Gastroesophageal sphincter (tissue), 3 donors: ENCODE measurements at regions not wholly inside any gene's neighbourhood (a gene's known extent, or its start where the extent isn't known, plus 50 kb on each side); places are given as distances from the start of the nearest gene placed in this dataset.

Experiments
- CTCF ChIP-seq, 4 experiments: fragments of 200-600 bp in 2 of 4; fragments of 450-650 bp in 2 of 4; sonication (generic) in 1 of 4; IDR thresholded peaks; one replicate each; pipeline ENCODE4 v1.5.1; 2017 to 2019; ENCODE audit warnings: antibody characterized with exemption in 4 of 4, mild to moderate bottlenecking in 2 of 4, moderate library complexity in 2 of 4
- EP300 ChIP-seq: sonication (generic); formaldehyde crosslinking; IDR thresholded peaks from one replicate; pipeline ENCODE4 v1.6.1; 2017; ENCODE audit warnings: antibody characterized with exemption, mild to moderate bottlenecking
- POLR2A ChIP-seq, 2 donors: fragments of 450-650 bp; IDR thresholded peaks; one replicate each; pipeline ENCODE4 v1.6.1; 2017; ENCODE audit warnings: antibody characterized with exemption in 2 of 2, mild to moderate bottlenecking in 2 of 2, moderate library complexity in 1 of 2
- POLR2AphosphoS5 ChIP-seq: sonication (generic); formaldehyde crosslinking; IDR thresholded peaks from one replicate; pipeline ENCODE4 v1.6.1; 2017; ENCODE audit warnings: antibody characterized with exemption

- TF ChIP-seq POLR2A (IDR thresholded peaks at IDR 0.05) (no peak), EP300 (no peak), CTCF (IDR thresholded peaks at IDR 0.05) (no peak), POLR2AphosphoS5 (no peak)
Observed at GRCh38 chr2:76169276-76170008, 458.7 kb upstream of the GCFC2 start.
